SW480 (cell line): ENCODE measurements at regions not wholly inside any gene's neighbourhood (a gene's known extent, or its start where the extent isn't known, plus 50 kb on each side); places are given as distances from the start of the nearest gene placed in this dataset.

Experiments used
- DNase-seq: peaks from one replicate; pipeline ENCODE4 v3.0.0-alpha.2; 2016; ENCODE audit warnings: low spot score

DNA sequence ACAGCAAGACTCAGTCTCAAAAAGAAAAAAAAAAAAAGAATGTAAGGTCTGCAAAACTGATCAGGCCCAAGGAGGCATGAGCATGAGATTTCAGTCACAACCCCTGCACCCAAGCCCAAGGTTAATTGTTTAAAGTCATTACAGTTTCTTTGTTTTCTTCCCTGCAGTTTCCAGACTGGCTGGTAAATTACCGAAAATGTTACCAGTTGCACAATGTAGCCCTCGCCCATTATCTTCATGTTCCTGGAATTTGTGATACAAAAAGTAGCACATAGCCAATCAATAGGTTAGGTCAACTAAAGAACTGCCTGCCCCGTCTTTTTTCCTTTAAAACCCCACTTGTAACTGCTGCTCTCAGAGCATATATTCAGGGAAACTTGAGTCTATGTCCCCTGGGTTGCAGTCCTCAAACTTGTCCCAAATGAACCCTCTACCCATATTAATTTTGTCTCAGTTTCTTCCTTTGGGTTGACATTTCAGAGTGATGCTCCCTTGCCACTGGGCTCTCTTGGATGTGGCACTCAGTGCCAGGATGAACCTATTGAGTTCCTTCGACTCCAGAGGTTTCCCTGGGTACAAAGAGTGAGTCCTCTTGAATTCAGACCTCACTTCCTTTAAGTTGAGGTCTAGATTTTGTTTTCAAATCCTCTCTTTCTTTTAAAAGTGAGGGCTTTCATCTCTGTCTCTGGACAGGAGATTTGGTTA lies 216.2 kb upstream of the HS6ST1 start:
- no peak for DNase-seq

DNA sequence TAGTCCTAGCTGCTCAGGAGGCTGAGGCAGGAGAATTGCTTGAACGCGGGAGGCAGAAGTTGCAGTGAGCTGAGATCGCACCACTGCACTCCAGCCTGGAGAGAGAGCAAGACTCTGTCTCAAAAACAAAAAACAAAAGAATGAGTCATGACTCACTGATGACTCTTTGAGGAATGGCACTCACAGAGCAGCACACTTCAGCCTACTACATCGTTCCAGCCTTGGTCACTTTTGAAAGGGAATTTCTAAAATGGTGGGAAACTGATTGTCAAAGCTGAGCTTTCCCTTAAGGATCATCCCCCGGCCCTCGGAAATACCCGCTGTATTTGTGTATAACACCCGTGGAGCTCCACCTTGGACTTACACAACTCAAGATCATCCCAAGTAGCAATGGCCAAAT lies 217.3 kb upstream of the HS6ST1 start:
- peak; percentile 16 for DNase-seq

DNA sequence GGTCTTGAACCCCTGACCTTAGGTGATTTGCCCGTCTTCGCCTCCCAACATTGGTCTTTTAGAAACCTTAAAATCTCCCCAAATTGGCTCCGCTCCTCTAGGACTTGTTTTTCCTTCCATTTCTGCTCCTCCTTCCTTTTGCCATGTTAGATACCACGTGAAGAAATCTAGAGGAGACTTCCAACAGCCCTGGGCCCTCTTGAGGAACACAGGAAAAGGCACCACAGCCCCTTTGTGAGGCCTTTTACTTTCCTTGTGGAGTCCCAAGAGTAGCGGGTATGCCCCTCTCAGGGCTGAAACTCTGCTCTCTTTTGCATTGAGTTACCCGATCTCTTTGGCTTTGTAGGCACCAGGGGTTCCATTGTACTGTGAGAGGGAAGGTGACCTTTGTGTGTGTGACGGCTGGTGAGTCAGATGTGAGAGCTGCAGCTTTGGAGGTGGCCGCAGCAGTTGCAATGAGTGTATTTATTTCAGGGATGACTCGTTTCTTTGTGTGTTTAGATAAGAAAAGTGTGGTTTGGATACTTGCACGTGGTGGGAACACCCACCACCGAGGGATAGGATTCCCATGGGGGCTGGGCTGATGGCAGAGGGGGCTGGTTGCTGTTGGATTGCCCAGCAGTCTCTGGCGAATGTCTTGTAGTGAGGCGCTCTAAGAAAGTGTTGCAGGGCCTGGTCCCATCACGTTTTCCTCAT lies 218.4 kb upstream of the HS6ST1 start:
- peak; percentile 73 for DNase-seq

DNA sequence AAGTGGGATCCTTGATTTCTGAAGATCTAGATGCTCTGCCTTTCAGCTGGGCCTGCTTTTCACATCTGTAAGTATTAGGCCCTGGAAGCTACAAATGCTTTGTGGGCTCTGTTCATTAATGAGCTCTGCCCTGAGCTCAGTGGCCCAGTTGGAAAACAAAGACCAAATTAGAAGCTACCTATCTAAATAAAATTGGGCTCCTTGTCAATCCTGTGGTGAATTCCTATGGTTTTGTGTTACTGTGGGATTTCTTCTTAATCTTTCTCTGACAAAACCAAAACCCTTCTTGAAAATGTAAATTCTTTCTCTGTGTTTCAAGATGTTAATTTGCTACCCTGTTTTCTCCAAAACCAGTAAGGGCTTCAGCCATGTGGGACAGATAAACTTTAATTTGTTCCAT lies 219.0 kb upstream of the HS6ST1 start:
- DNase-seq = no peak

DNA sequence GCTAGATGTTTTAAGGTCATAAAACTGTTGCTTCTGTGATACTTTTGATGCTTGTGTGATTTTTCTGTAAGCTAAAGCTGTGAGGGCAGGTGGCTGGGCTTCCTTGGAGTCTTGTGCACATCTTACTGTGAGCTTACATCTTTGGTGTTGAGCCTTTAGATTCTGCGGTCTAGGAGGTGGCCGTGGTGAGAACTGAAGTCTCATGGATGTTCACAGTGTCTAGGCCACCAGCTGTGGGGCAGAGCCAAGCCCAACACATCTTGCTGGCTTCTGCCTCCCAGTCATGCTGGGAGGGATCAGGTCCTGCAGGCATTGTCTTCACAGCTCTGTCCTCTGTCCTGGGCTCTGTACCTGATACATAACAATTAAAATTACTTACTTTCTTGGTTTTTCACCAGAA lies 219.7 kb upstream of the HS6ST1 start:
- no peak for DNase-seq

DNA sequence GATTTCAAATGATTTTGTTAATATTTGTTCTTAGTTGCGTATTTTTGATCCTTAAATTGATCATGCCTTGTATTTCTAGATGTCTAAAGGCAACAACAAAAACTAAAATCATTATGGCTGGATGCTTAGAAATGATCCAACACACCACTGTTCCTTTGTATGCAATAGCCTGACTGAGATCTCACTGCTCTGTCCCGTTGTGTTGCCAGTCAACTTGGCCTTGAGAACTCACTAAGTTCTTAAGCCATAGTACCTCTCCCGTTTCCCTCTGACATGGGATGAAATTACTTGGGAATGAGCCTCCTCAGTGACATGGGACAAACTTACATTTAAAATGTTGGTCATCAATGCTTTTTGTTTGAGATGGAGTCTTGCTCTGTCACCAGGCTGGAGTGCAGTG lies 222.0 kb upstream of the HS6ST1 start:
- no peak for DNase-seq

DNA sequence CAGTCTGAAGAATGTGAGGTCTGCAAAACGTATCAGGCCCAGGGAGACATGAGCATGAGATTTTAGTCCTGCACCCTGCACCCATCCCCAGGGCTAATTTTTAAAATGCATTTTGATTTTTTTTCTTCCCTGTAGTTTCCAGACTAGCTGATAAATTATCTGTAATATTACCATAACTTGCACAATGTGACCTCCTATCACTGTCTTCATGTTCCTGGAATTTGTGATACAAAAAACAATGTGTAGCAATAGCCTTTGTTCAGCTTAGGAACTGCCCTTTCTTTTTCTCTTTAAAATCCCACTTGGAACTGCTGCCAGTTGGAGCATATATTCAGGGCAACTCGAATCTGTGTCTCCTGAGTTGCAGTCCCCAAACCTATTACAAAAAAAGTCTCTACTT lies 222.8 kb upstream of the HS6ST1 start:
- no peak for DNase-seq

DNA sequence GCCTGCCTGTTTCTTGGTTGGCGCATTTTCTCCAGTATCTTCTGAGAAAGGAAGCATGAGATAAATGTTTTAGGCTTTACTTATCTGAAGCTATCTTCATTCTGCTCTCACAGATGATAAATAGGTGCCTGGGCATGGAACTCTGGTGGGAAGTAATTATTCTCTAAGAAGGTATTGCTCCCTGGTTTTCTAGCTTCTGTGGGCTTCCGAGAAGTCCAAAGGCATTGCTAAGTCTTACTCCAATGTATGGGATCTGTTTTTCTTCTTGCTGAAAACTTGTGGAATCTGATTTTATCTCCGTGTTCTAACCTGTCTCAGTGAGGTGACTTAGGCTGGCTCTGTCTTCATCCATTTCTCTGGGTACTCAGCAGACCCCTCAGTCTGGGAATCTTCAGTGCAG lies 224.4 kb upstream of the HS6ST1 start:
- no peak for DNase-seq

DNA sequence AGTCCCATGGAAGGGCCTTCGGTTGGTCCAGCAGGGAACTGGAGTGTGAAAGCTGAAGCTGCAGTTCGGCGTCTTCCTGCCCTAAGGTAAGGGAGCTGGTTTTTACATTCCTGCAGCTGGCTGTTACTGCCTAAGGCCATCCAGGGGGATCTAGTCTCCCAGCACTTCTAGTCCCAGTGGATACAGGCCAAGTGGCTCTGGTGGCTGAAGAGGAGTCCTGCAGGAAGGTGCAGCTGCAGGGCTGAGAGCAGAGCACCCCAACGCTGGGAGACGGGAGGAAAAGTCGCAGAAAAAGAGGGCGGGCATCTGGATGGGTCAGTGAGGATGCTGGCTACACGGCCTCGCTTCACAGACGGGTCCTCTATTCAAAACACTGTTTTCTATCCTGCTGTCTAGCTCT lies 225.0 kb upstream of the HS6ST1 start:
- DNase-seq = no peak

DNA sequence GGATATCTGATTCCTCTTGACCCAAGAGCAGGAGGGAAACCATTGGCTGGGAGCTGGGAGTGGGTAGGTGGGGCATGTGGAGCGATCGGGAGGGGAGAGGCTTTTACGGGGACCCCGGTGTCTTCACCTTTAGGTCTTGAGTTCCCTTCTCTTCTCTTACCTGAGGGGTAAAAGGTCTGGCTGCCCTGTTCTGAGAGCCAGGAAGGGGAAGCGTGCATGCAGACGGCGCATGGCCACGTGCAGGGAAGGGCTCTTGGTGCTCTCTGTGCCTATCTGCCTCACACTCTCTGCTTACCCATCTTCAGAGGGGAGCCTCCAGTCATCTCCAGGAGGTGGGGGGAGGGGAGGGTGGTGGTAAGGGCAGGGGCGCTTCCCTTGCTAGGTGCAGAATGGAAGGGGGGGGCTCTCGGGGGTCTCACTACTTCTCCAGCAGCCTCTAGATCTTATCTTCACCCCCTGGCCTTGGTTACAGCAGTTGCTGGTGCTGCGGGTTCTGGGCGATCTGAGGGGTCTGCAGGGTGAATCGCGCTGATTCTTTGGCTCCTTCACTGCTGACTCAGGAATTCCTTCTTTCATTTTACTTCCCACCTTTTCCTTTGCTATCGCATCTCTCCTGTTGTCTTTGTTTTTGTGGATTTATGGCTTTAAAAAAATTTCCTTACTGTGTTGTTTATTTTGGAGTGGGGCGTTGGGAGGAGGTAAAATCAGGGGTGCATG lies 225.8 kb upstream of the HS6ST1 start:
- no peak for DNase-seq

DNA sequence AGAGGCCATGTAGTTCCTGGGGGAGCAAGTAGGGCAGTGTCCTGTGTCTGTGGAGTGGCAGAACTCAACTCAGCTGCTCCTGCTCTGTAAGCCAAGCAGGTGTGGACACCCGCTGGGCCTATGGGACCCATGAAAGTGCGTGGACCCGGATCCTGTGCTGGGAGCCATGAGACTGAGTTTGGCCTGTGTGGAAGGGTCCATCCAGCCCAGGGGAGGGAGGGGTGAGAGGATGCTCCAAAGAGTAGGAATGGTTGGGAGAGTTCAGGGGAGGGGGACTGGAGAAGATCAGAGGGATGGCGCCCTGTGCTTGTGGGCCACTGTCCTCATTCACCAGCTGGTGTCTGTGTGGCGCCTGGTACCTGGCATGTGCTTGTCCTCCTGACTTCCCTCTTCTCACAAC lies 226.4 kb upstream of the HS6ST1 start:
- DNase-seq = no peak

DNA sequence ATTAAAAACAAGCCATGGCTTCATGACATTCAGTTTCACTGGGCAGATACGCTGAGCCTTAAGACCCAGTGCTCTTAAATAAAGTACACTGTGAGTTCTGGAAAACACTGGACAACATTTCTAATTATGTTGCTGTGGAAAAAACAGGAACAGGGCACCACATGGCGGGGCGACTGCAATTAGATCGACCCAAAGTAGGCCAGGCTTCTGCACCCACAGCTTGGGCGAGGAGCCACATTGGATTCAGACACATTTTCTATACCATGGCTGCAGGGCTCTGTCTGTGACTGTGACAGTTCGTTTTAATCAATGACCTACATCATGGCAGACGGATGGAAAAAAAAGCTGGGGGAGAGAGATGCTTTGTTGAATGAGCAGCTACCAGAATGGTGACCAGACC lies 227.2 kb upstream of the HS6ST1 start:
- no peak for DNase-seq

DNA sequence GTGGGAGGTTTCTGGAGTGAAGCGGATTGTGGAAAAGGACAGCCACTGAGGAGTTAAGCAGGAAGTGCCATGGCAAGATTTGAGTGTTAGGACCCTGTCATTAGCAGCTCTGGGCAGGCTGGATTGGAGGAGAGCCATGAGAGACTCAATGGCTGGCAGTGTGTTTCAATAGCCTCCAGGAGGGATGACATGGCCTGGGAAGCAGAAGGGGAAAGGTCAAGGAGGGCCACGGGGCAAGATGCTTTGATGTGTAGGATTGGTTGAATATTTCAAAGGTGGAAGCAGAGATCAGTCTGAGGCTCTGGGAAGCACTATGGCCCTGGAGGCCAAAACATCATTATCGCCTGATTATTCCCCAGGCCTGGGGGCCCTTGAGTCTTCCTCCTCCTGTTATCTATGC lies 229.0 kb upstream of the HS6ST1 start:
- no peak for DNase-seq

DNA sequence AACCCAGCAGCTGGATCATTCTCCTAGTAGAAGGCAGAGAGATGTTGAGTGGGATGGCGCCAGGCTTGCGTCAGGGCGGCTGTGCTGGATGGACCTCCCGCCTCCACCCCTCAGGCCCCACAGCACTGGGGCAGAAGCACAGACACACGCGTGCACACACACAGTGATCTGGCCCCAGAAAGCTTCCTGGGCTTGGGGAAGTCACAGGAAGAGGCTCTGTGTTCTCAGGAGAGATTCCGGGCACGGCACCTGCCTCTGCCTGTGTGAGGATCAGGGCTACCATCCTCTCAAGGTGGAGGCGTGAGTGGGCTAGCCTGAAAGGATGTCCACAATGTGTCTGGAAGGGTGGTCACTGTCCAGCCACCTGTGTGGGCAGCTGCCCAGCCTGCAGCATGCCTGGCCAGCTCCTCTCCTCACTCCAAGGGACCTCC lies 229.8 kb upstream of the HS6ST1 start:
- no peak for DNase-seq

DNA sequence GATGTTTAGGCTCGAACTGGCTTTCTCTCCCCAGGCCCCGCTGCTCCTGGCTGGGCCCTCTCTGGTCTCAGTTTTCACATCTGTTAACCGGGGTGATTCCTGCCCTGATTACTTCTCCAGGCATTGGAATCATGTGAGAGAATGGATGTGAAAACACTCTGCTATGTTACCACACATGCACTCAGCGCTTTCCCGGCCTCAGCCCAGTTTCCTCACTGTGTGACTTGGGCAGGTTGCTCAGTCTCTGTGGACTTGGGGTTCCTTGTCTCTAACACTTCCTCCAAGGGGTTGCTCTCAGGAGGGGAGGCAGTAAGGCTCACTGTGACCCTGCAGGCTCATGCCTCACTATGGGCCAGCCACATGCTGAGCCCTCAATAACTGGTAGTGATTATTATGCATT lies 230.4 kb upstream of the HS6ST1 start:
- no peak for DNase-seq

DNA sequence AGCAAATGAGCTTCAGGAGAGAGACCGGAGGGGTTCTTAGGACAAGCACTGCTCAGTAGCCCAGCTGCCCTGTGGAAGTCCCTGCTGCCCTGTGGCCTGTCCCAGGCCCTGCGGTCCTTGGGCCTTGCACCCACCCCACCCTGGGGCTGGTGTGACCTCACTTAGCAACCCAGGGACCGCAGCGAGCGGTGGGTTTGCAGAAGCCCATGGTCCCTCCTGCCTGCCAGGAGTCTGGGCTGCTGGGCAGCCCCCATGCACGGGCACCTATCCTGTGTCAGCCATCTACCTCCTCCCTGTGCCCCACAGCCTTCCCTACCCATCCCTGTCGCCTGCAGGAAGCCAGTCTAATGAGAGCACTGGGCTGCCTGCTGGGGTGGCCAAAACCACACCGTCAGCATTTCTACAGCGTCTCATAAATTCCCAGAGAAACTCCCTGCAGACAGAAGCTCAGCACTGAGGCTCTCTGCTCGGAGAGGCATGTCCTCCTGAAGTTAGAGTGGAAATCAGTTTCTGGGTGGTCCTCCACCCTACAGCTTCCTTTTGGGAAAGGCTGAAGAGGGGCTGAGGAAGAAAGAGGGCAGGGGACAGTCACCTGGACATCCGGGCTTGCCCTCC lies 231.1 kb upstream of the HS6ST1 start:
- no peak for DNase-seq

DNA sequence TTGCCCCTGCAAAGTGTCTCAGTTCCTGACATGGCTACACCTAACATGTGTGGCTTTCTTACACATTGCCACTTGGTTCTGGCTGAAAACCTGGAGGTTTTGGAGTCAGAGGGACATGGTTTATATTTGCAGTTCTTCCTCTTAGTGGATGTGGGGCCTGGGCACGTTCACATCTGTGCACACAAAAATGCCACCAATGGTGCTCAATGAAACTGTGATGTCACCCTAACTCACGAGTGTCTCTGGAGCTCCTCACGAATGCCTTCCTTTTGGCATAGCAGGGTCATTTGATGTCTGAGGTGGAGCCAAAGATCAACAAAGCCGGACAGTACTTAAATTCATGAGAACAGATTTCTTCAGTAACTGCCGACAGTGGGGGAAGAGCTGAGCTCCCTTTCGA lies 231.7 kb upstream of the HS6ST1 start:
- no peak for DNase-seq

DNA sequence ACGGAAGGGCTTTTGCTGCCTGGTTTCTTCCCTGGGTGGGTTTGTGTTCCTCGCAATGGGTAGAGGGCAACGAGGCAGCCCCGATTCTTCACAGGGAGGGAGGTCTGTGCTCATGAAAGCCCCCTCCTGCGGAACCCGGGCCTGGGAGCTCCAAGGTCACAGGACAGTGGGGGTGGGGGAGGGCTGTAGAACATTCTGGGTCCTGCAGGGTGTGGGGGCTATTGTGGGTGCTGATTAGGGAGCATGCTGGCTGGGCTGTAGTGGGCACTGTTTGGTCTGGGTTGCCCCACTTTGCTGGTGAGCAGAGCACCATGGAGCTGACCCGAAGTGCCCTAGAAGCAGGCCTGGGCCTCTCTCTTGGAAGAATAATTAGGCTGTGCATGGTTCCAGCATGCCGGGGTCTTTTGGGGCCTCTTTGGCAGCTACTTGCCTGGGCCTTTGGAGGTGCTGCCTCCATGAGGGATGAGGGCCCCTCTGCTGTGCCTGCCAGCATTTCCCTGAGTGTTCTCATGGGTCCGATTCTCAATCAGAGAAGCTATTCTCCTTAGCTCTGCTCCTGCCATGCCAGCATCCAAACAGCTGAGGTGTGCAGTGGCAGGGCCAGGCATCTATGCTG lies 232.2 kb upstream of the HS6ST1 start:
- DNase-seq = no peak

DNA sequence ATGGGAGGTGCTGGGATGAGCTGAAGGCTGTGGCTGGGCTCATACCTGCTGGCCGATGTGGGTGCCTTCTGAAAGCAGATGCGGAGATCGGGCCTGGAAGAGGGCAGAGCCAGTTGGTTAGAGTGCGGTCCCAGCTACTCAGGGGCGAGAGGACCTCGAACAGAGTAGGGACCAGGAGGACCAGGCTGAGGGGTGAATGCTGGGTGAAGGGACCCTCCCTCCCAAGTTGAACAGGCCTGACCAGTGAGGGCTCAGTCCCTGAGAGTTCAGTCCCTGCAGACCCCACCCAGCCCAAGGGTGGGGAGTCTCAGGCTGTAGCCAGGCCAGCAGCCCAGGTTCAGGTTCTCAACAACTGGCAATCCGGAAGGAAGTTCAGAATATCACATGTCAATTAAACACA lies 232.8 kb upstream of the HS6ST1 start:
- no peak for DNase-seq

DNA sequence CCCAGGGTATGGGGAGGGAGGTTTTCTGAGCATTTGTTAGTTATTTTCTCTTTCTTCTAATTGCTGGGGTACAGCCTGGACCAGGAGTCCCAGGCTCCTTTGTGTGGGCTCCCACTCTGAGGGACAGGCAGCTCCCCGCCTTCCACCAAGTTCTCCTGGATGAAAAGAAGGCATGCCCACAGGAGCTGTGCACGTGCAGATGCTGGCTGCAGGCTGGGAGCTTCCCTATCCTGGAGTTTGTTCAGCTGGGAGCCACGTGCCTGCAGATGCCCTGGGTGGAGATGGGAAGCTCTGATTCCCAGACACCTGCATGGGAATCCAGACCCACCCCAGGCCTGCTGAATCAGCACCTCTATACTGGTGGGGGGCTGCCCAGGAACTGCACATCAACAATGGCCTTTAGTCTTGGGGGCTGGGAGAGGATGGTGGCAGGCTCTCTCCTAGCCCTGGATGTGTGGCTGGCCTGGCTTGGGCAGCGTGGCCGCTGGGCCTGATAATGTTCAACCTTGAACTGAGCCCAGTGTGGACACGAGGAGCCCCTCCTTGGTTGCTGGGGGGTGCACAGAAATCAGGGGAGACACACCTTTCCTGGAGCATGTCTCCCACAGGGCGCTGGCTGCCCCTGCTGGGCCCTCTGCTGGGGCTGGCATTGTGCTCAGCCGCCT lies 233.6 kb upstream of the HS6ST1 start:
- DNase-seq = no peak

DNA sequence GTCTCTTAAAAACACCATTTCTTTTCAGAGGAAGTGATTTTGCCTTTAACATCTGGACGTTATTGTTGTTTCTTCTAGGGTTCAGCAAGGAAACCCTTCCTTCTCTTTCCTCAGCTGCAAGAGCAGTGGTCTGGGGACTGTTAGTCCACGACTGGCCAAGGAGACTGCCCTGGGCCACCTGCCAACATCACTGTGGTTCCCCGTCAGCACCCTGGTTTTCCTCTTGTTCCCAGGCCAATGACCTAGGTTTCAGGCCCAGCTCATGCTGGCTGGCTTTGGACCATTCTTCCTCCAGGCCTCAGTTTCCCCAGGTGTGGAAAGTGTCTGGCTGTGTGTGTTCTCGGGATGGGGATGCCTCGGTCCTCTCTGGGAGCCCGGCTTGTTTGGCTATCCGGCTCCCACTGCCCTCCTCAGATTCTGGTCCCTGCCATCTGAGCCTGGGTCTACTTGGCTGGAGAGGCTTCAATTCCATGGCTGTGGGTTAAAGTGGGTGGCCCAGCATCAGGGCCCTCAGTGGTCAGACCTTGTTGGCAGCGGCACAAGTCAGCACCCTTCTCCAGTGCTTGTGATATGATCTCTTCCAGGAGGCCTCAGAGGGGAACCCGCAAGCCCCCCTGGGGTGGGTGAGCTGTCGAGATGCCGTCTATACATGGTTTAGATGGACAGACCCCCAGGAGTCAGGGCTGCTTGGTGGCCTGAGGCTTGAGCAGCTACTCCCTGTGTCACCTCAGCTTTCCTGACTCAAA lies 234.3 kb upstream of the HS6ST1 start:
- DNase-seq = no peak
